Ureter (tissue), 1 donor: ENCODE measurements at regions not wholly inside any gene's neighbourhood (a gene's known extent, or its start where the extent isn't known, plus 50 kb on each side); places are given as distances from the start of the nearest gene placed in this dataset.
A peak's percentile ranks its signal among the peaks of the same experiment; 100 is the strongest.
"Not testable (repeated sequence)": the region's sequence is repeated elsewhere in the genome, so short reads cannot be mapped to it uniquely, and the experiment has no call there.

Experiments used
- DNase-seq: peaks from one replicate; pipeline ENCODE4 v3.0.0-alpha.2; 2020; ENCODE audit warnings: low spot score
- donor health status: DM: yes; HTN: yes; CAD: no.

- DNase-seq = no peak
Measured at GRCh38 chr9:21694424-21694823, 108.0 kb upstream of the MTAP start.

GRCh38 chr9:21695443-21695842, 107.0 kb upstream of the MTAP start:
- no peak for DNase-seq

GRCh38 chr9:21695874-21696341, 106.5 kb upstream of the MTAP start:
- no peak for DNase-seq

- no peak for DNase-seq
Measured at GRCh38 chr9:21696411-21696871, 106.0 kb upstream of the MTAP start.

GRCh38 chr9:21708260-21708711, 94.2 kb upstream of the MTAP start:
- no peak for DNase-seq

GRCh38 chr9:21708856-21709255, 93.6 kb upstream of the MTAP start:
- no peak for DNase-seq

- DNase-seq = peak; percentile 57
Measured at GRCh38 chr9:21709464-21710058, 92.9 kb upstream of the MTAP start.

GRCh38 chr9:21710548-21711191, 91.8 kb upstream of the MTAP start:
- no peak for DNase-seq

GRCh38 chr9:21711504-21711903, 90.9 kb upstream of the MTAP start:
- DNase-seq = no peak

- no peak for DNase-seq
Measured at GRCh38 chr9:21715408-21715807, 87.0 kb upstream of the MTAP start.

GRCh38 chr9:21720758-21721157, 81.7 kb upstream of the MTAP start:
- no peak for DNase-seq

- not testable (repeated sequence) for DNase-seq
Measured at GRCh38 chr9:21727411-21727810, 75.0 kb upstream of the MTAP start.

- DNase-seq = no peak
Measured at GRCh38 chr9:21728781-21729180, 73.7 kb upstream of the MTAP start.

GRCh38 chr9:21729648-21730047, 72.8 kb upstream of the MTAP start:
- DNase-seq = no peak

- no peak for DNase-seq
Measured at GRCh38 chr9:21730899-21731298, 71.5 kb upstream of the MTAP start.

- no peak for DNase-seq
Measured at GRCh38 chr9:21741151-21741550, 61.3 kb upstream of the MTAP start.

GRCh38 chr9:21744320-21744719, 58.1 kb upstream of the MTAP start:
- DNase-seq = no peak

- DNase-seq = no peak
Measured at GRCh38 chr9:21744841-21745240, 57.6 kb upstream of the MTAP start.

GRCh38 chr9:21746550-21746949, 55.9 kb upstream of the MTAP start:
- no peak for DNase-seq

- no peak for DNase-seq
Measured at GRCh38 chr9:21747175-21747574, 55.3 kb upstream of the MTAP start.

- no peak for DNase-seq
Measured at GRCh38 chr9:21750021-21750735, 52.3 kb upstream of the MTAP start.

GRCh38 chr9:21751998-21752397, 50.4 kb upstream of the MTAP start:
- no peak for DNase-seq
